ENCODE measurements at regions not wholly inside any gene's neighbourhood (a gene's known extent, or its start where the extent isn't known, plus 50 kb on each side); places are given as distances from the start of the nearest gene placed in this dataset.

DNA sequence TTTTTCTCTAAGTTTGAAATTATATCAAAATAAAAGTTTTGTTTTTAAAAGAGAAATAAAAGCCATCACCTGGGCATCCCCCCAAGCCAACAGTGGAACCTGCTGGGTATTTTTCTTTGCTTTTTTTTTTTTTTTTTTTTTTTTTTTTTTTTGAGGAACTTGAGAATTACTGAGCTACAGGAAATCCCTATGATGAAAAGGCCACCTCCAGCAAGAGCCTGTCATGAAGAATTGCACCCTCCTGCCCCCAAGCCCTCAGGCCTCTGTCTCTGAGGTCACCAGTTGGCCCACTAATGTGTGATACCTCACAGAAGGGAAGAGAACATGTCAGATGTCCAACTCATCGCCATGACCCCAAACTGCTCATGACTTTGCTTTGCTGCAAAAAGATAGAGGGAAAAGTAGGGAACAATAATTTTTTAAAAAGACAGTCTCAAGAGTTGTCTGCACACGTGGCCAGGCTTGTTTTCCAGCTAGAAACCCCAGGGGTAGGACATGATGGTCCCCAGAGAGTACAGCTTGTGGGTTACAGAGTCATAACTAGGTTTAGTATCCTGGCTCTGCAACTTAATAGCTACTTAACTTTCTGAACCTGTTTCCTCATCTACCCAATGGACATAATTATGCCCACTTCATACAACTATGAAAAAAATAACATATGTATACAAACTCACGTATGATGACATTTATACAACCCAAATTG, 124.3 kb upstream of the EGLN3 start:
- TF ChIP-seq GATA2 (IDR thresholded peaks at IDR 0.05; ENCODE audit: low read depth, low read length) (no peak), GATA3 (IDR thresholded peaks at IDR 0.05; ENCODE audit: low read depth, low read length) (no peak)

DNA sequence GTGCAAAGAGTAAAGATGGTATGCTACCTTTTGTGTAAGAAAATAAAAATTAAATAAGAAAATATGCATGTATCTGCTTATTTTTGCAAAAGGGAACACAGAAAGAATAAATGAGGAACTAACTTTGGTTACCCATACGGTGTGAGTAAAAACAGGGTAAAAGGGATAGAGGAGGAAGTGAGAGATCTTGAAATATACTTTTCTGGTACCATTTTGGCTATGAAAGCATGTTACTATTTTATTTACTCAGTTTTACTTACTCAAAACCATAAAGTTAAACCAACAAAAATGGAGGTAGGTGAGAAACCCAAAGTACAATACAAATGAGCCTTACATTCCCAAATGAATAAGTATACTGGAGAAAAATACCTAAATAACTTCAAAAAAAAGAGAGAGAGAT, 122.0 kb upstream of the EGLN3 start:
- TF ChIP-seq GATA3 (IDR thresholded peaks at IDR 0.05; ENCODE audit: low read depth, low read length) (no peak), GATA2 (IDR thresholded peaks at IDR 0.05; ENCODE audit: low read depth, low read length) (no peak)

DNA sequence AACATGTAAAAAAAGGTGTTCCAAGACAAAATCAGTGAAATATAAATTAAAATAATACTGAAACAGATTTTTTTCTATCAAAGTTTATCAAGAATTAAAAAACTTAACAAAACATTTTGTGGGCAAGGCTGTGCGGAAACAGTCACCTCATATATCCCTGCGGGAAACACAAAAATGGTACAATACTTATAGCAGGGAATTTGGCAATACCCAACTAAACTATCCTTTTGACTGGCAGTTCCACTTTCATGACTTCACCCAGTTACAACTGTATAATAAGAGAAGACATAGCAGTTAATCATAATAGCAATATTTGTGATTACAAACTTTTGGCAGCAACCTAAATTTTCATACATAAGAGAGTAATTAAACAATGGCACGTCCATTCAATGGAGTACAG, 121.5 kb upstream of the EGLN3 start:
- TF ChIP-seq GATA2 (IDR thresholded peaks at IDR 0.05; ENCODE audit: low read depth, low read length) (no peak), GATA3 (IDR thresholded peaks at IDR 0.05; ENCODE audit: low read depth, low read length) (no peak)

DNA sequence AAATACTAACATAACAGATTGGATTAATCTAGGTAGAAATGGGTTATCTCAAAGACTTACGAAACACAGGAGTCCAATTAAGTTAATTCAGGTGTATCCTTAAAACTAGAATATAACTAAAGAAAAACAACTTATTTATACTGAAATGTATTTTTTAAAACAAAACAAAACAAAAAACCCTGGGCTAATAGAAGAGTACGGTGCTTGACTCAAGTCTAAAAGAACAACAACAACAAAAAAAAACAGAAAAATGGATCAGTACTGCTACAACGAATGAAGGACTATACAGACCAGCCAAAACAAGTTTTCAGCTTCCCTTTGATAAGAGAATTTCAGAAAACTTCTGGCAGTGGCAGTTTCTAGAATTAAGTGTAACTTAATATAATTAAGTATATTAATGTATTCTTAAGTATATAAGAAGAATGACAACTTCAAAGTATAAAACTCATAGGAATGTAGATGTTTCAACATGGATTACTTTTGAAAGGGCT, 120.1 kb upstream of the EGLN3 start:
- TF ChIP-seq GATA2 (IDR thresholded peaks at IDR 0.05; ENCODE audit: low read depth, low read length) = no peak
- no peak for TF ChIP-seq GATA3 (IDR thresholded peaks at IDR 0.05; ENCODE audit: low read depth, low read length)

DNA sequence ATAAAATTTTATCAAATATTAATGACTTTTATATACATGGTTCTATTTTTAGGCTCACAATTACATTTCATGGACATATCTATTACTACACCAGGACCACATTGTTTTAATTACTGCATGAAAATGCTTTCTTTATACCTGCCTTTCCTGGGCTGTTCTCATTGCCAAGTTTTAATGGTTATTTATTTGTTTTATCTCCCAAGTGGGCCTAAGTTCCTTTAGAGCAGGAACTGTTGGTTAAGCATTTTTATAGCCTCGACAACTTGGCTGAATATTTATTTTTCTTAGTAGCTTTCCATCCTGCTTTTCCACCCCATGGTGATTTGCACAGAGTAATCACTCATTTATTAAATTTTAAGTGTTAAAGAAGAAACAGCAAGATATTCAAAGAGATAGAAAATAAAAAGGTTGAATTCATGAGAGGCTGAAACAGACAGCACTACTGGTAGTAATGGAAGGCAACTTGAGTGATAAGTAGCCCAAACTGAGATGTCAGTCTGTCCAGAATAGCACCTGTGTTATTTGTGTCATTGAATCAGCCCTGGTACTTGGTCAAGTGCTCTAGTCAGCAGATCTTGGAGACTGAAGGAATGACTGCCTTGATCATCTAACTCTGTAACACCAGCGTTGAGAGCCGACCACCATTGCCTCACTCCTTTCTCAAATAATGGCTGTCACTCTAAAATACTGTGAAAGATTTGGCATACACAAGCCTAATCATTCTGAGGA, 119.1 kb upstream of the EGLN3 start:
- no peak for TF ChIP-seq GATA2 (IDR thresholded peaks at IDR 0.05; ENCODE audit: low read depth, low read length)
- no peak for TF ChIP-seq GATA3 (IDR thresholded peaks at IDR 0.05; ENCODE audit: low read depth, low read length)

DNA sequence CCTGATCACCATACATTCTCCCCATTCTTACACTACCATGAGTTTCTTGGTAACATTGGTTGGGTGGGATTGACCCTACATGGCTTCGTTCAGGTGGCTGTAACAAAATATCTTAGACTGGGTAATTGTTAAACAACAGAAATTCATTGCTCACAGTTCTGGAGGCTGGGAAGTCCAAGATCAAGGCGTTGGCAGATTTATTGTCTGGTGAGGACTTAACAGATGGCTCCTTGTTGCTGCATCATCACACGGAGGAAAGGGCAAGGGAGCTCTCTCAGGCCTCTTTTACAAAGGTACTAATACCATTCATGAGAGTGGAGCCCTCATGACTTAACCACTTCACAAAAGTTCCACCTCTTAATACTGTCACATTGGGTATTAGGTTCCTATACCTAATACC, 116.7 kb upstream of the EGLN3 start:
- TF ChIP-seq GATA3 (IDR thresholded peaks at IDR 0.05; ENCODE audit: low read depth, low read length) (no peak), GATA2 (IDR thresholded peaks at IDR 0.05; ENCODE audit: low read depth, low read length) (no peak)

DNA sequence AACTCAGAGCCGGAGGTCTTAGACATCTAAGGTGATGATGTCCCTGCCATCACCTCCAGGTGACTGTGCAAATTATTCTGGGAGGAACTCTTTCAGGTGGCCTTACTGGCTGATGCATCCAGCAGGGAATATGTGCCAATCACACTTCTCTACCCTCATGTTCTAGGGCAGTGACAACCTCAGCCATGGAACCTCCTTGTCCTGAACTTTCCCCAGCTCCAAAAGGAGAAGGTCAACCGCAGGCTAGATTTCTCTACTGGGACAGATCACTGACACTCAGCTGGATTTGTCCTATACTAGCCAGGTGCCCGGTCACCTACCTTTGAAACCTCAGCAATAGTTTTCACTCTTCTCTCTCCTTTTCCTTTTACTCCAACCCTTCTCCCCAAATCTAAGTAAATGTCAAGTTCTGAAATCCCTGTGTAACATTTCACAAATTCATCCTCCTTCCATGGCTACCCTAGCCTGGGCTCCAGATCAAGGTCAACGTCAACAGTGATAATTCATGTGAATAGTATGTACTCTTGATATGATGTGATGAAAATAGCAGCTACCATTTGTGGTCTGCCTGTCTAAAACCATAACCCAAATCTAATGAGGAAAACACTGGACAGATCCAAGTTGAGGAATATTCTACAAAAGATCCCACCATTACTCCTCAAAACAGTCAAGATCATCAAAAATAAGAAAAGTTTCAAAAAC, 115.0 kb upstream of the EGLN3 start:
- no peak for TF ChIP-seq GATA3 (IDR thresholded peaks at IDR 0.05; ENCODE audit: low read depth, low read length)
- no peak for TF ChIP-seq GATA2 (IDR thresholded peaks at IDR 0.05; ENCODE audit: low read depth, low read length)

DNA sequence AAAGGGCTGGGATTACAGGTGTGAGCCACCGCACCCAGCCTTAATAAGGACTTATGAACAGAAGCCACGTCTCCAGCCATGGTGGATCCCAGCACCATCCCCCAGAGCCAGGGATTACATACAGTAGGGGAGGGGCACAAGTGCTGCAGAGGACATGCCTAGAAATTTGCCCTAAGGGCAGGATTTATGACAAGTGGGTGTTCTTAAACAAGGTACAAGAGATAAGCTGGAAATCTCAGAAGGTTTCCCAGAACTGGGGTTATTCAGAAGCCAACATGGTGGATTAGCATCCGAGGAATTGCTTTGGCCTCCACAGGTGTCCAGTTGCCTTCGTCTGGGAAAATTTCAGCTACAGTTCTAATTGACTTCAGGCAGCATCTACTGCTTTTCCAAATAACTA, 114.4 kb upstream of the EGLN3 start:
- TF ChIP-seq GATA2 (IDR thresholded peaks at IDR 0.05; ENCODE audit: low read depth, low read length) = no peak
- no peak for TF ChIP-seq GATA3 (IDR thresholded peaks at IDR 0.05; ENCODE audit: low read depth, low read length)

DNA sequence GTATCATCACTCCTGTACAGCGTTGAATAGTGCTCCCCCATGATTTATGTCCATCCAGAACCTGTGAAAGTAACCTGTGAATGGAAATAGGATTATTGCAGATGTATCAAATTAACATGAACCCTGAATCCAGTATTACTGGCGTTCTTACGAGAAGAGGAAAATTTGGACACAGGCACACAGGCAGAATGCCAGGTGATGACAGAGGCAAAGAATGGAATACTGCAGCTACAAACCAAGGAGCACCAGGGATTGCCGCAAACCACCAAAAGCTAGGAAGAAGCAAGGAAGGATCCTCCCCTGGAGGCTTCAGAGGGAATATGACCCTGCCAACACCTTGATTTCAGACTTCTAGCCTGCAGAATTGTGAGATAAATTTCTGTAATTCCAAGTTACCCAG, 113.5 kb upstream of the EGLN3 start:
- TF ChIP-seq GATA3 (IDR thresholded peaks at IDR 0.05; ENCODE audit: low read depth, low read length) (no peak), GATA2 (IDR thresholded peaks at IDR 0.05; ENCODE audit: low read depth, low read length) (no peak)

DNA sequence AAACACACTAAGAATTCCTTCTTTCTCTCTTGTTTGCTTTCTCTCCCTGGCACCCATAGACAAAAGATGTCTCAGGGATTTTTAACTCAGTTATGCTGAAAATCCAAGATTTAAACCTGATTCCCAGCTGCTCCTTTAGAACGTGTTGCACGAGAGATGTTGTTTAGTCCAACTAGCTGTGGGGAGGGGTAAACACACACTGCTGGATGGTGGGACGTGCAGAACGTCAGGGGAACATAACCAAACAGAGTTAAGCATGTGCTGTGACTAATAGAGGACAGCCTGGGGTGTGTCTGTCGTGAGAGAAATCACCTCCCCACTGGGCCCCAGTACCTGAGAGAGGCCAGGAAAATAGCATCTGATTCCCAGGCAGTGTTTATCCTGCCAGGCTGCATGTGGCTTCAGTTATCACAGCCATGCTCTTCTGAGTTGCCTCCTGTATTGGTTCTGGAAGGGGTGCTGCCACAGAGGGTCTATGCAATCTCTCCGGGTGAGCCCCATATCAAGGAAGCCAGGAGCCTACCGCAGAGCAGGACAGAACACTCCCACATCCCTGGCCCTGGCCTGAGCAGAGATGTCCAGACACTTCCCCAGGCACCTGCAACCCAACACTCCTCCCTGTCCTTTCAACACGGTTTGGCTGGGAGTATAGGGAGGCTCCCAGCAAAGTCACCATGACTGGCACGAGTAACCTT, 112.7 kb upstream of the EGLN3 start:
- TF ChIP-seq GATA3 (IDR thresholded peaks at IDR 0.05; ENCODE audit: low read depth, low read length) = no peak
- no peak for TF ChIP-seq GATA2 (IDR thresholded peaks at IDR 0.05; ENCODE audit: low read depth, low read length)

DNA sequence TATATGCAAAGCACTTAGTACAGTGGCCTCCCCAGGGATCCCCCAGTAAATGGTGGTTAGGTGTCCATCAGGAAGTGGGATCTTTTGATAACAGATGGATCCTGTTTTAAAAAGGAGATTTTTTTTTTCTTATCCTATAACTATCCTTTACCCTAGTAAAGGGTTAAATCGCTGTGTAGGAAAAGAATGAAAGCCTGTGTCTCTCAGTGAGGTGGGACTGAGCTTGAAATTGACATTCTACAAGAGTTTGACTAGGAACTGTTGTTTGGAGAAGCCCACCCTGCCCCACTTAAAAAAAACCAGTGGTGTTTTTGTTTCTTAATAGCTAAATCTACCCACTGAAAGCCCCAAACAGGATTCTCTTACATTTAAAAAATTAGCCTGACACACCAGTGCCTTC, 112.2 kb upstream of the EGLN3 start:
- TF ChIP-seq GATA3 (IDR thresholded peaks at IDR 0.05; ENCODE audit: low read depth, low read length) = no peak
- no peak for TF ChIP-seq GATA2 (IDR thresholded peaks at IDR 0.05; ENCODE audit: low read depth, low read length)

DNA sequence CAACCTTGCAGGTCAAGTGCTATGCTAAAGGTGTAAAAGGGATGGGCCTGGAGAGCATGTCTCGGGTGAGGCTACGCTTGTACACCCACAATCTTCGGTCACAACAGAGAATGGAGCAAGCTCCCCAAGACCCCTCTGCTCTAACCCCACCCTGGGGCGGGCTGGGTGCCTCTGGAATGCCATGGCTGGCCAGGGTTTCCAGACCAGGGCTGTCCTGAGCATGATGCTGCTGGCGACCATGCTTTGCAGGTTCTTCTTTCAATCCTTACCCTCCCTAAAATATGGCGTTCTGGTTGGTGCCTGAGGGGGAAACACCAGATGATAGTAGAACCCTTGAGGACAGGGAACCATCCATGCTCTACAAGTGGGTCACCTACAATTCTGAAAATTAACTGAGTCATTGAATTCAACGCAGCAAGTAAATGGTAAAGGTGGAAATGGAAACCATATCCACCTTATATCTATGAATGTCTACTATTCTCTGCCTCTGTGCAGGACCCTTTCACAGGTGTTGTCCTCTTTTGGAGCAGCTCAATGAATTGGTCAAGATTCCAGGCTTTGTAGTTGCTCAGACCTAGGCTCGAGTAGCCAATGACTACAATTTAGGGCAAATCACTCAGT, 111.6 kb upstream of the EGLN3 start:
- TF ChIP-seq GATA3 (IDR thresholded peaks at IDR 0.05; ENCODE audit: low read depth, low read length) (no peak), GATA2 (IDR thresholded peaks at IDR 0.05; ENCODE audit: low read depth, low read length) (no peak)

DNA sequence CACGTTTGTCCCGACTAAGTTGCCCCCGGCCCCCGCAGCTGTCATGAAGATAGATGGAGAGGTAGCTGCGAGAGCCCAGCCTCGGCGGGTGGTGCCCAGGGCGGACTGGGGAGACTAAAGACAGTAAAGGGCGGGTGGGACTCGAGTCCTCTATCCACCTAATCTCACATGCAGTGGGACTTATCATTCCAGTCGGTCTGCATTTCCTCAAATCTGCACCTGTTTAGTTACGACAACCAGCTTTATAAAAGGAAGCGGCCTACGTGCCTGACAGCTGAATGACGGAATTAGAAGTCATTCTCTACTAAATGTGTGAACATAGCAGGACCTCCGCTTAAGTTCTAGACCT, 109.8 kb upstream of the EGLN3 start:
- TF ChIP-seq GATA2 (IDR thresholded peaks at IDR 0.05; ENCODE audit: low read depth, low read length) (no peak), GATA3 (IDR thresholded peaks at IDR 0.05; ENCODE audit: low read depth, low read length) (no peak)

Data from SH-SY5Y (cell line).